ENCODE measurements at regions not wholly inside any gene's neighbourhood (a gene's known extent, or its start where the extent isn't known, plus 50 kb on each side); places are given as distances from the start of the nearest gene placed in this dataset.

GRCh38 chr2:8087480-8087840, 594.4 kb upstream of the ID2 start:
- H3K36me3 ChIP-seq, result no peaks in the 10 kb centered on the region
- no peak overlapping the region for H3K27ac ChIP-seq
- H3K27me3 ChIP-seq, result no peaks in the 10 kb centered on the region
- TF ChIP-seq CTCF (IDR thresholded peaks at IDR 0.05) (no peak), POLR2A (IDR thresholded peaks at IDR 0.05) (no peak)
- intact Hi-C loops (cut with DNase I; ENCODE audit: low total_unique reads), result no loop called here
- no peaks in the 10 kb centered on the region for H3K9me3 ChIP-seq
- no peak overlapping the region for H3K4me3 ChIP-seq
- no peaks in the 10 kb centered on the region for H3K4me1 ChIP-seq
- no peak for DNase-seq

DNA sequence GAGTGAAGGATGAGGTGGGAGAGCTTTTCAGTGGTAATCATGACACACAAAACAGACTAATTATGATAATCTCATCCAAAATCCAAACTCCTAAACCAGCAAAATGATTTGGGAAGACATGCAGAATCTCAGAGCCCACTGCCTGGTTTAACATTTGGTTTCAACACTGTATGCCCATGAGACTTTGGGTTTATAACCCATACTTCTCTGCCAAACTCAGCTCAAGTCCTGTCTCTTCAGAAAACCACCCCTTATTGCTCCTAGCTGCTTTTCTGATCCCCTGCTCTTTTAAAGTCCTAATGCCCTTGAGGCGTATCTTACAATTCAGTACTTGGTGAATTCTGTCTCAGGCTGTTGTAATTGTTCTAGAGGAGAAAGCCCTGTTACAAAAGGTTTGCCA, 593.0 kb upstream of the ID2 start:
- TF ChIP-seq CTCF (IDR thresholded peaks at IDR 0.05) (no peak), POLR2A (IDR thresholded peaks at IDR 0.05) (no peak)
- intact Hi-C loops (cut with DNase I; ENCODE audit: low total_unique reads), result no loop called here
- no peak for DNase-seq
- H3K9me3 ChIP-seq, result no peaks in the 10 kb centered on the region
- H3K36me3 ChIP-seq, result no peaks in the 10 kb centered on the region
- no peak overlapping the region for H3K4me3 ChIP-seq
- H3K4me1 ChIP-seq, result no peaks in the 10 kb centered on the region
- H3K27ac ChIP-seq, result no peak overlapping the region
- H3K27me3 ChIP-seq, result no peaks in the 10 kb centered on the region

DNA sequence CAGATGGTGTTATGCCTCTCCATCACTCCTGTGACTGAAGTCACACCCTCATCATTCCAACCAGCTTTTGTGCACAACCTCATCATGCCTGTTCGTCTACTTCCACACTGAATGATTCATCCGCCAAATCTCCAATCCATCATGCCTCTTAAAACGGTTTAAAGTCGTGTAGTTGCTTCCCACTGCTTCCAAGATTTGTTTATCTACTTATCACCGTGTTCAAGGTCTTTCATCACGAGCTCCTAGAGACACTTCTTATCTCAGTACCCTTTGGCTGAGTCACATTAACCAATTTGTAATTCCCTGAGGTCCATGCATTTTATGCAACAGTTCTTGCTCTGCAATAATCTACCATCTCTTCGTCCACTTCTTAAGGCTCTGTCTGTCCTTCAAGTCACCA, 592.3 kb upstream of the ID2 start:
- Histone ChIP-seq H3K4me3 (no peak overlapping the region), H3K9me3 (no peaks in the 10 kb centered on the region), H3K36me3 (no peaks in the 10 kb centered on the region), H3K27ac (no peak overlapping the region), H3K27me3 (no peaks in the 10 kb centered on the region), H3K4me1 (no peaks in the 10 kb centered on the region)
- no peak for DNase-seq
- TF ChIP-seq POLR2A (IDR thresholded peaks at IDR 0.05) (no peak), CTCF (IDR thresholded peaks at IDR 0.05) (no peak)
- intact Hi-C loops (cut with DNase I; ENCODE audit: low total_unique reads), result no loop called here

DNA sequence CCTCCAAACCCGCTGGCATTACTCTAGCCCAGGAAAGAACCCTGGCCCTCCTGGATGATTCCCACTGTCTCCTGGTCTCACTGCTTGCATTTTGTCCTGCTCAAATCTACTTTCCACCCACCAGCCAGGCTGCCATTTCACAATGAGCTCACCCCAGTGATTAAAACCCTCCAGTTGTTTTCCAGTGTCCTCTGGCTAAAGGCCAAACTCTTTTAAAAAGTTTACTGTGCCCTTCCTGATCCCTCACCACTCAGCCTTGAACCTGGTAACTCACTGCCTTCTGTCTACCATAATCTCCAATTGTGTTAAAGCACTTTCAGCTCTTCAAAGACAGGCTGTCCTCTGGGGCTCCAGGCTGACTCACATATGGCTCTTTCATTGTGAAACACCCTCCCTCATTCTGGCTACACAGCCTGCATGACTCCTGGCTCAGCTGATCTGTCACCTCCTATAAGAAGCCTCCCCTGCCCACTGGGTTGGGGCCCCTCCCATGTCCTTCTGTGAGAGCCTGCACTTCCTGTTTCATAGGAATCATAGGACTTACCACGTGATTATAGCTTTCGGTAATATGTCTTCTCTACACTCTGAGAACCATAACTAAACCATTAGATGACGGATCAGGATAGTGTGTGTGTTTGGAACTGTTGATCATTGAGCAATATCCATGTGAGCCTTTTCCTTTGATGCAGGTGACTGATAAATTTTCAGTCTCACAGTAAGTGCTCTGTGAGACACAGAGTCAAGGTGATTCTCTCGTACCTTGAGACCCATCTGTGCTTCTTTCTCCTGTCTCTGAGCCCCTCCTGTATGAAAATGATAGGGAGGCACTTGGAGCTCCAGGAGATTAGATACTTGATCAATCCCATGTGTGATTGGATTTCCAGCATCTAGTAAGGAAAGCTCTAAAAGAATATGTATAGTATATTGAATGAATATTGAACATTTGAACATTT, 590.8 kb upstream of the ID2 start:
- no peak overlapping the region for H3K4me3 ChIP-seq
- no peaks in the 10 kb centered on the region for H3K9me3 ChIP-seq
- no peak for TF ChIP-seq POLR2A (IDR thresholded peaks at IDR 0.05)
- TF ChIP-seq CTCF (IDR thresholded peaks at IDR 0.05), result no peak
- H3K27ac ChIP-seq, result no peak overlapping the region
- intact Hi-C loops (cut with DNase I; ENCODE audit: low total_unique reads), result no loop called here
- peak; percentile 24 to 29 for DNase-seq
- H3K27me3 ChIP-seq, result no peaks in the 10 kb centered on the region
- H3K36me3 ChIP-seq, result no peaks in the 10 kb centered on the region
- no peaks in the 10 kb centered on the region for H3K4me1 ChIP-seq

DNA sequence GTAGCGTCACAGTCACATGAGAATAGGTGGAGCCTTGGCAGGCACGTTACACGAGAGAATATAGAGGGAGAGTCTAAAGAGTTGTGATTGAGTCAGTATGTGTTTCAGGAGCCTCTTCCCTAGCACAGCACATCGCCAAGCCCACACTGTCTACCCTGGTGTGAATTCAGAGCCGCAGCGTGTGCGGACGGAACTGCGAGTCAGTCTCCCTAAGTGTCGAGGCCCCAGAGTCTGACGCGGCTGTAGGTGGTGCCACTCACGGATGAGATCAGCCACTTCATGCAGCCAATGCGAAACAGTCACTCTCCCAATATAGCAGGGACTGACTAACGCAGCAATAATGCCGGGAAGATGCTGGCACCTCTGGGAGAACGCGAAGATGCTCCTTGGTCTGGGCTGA, 587.3 kb upstream of the ID2 start:
- Histone ChIP-seq H3K27me3 (no peaks in the 10 kb centered on the region), H3K4me3 (no peak overlapping the region), H3K36me3 (no peaks in the 10 kb centered on the region), H3K9me3 (no peaks in the 10 kb centered on the region), H3K4me1 (no peaks in the 10 kb centered on the region), H3K27ac (no peak overlapping the region)
- intact Hi-C loops (cut with DNase I; ENCODE audit: low total_unique reads), result no loop called here
- no peak for DNase-seq
- TF ChIP-seq CTCF (IDR thresholded peaks at IDR 0.05), result no peak
- no peak for TF ChIP-seq POLR2A (IDR thresholded peaks at IDR 0.05)
